Vagina (tissue), 2 donors: ENCODE measurements at regions not wholly inside any gene's neighbourhood (a gene's known extent, or its start where the extent isn't known, plus 50 kb on each side); places are given as distances from the start of the nearest gene placed in this dataset.

Experiments
- POLR2A ChIP-seq, 2 donors: fragments of 450-650 bp; IDR thresholded peaks; one replicate each; pipeline ENCODE4 v1.6.1; 2017; ENCODE audit warnings: antibody characterized with exemption in 2 of 2, mild to moderate bottlenecking in 2 of 2, moderate library complexity in 2 of 2
- POLR2AphosphoS5 ChIP-seq, 2 donors: sonication (generic); formaldehyde crosslinking; IDR thresholded peaks; one replicate each; pipeline ENCODE4 v1.9.0; 2017; ENCODE audit warnings: antibody characterized with exemption in 2 of 2, mild to moderate bottlenecking in 2 of 2, low read depth in 1 of 2; ENCODE audit not compliant: insufficient read depth in 1 of 2
- TF ChIP-seq, protein P1 (sequence below), 3 experiments: fragments of 450-650 bp in 2 of 3; fragments of 200-600 bp in 1 of 3; sonication (generic) in 1 of 3; IDR thresholded peaks; one replicate each; pipeline ENCODE4 v1.5.1; 2017 to 2019; ENCODE audit warnings: antibody characterized with exemption in 3 of 3, mild to moderate bottlenecking in 2 of 3, moderate library complexity in 2 of 3

DNA sequence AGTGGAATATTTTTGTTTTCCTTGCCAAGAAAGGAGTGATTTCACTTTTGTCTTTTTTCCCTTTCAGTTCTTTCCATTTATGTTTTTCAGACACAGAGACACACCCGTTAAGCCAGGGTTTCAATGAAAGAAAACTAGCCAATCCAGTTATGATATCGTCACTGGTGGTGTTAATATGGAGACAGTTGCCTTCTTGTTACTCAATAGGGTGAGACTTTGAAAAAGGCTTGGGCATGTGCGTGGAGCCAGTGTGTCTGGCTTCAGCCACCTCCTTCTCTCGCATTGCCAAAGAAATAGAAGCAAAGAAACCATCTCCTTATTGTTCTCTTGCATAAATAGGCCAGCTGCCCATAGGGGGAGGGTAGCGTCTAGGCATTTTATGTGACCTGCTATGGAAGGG lies 84.1 kb upstream of the DLX6 start:
- TF ChIP-seq, protein P1, sequence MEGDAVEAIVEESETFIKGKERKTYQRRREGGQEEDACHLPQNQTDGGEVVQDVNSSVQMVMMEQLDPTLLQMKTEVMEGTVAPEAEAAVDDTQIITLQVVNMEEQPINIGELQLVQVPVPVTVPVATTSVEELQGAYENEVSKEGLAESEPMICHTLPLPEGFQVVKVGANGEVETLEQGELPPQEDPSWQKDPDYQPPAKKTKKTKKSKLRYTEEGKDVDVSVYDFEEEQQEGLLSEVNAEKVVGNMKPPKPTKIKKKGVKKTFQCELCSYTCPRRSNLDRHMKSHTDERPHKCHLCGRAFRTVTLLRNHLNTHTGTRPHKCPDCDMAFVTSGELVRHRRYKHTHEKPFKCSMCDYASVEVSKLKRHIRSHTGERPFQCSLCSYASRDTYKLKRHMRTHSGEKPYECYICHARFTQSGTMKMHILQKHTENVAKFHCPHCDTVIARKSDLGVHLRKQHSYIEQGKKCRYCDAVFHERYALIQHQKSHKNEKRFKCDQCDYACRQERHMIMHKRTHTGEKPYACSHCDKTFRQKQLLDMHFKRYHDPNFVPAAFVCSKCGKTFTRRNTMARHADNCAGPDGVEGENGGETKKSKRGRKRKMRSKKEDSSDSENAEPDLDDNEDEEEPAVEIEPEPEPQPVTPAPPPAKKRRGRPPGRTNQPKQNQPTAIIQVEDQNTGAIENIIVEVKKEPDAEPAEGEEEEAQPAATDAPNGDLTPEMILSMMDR (IDR thresholded peaks at IDR 0.05): no peak
- TF ChIP-seq POLR2AphosphoS5 (IDR thresholded peaks at IDR 0.05; ENCODE audit: insufficient read depth in 1 of 2, low read depth in 1 of 2) (no peak), POLR2A (IDR thresholded peaks at IDR 0.05) (no peak)
